C4-2B (cell line): ENCODE measurements at regions not wholly inside any gene's neighbourhood (a gene's known extent, or its start where the extent isn't known, plus 50 kb on each side); places are given as distances from the start of the nearest gene placed in this dataset.
"Not testable (repeated sequence)": the region's sequence is repeated elsewhere in the genome, so short reads cannot be mapped to it uniquely, and the experiment has no call there.

ENCODE experiments used
- ZFX ChIP-seq: fragments of 450-650 bp; IDR thresholded peaks from 2 replicates; pipeline ENCODE4 v1.6.1; 2017
- TF ChIP-seq, protein P1 (sequence below): fragments of 450-650 bp; conservative IDR thresholded peaks from 2 replicates; pipeline ENCODE4 v1.5.1; 2017; ENCODE audit warnings: mild to moderate bottlenecking

DNA sequence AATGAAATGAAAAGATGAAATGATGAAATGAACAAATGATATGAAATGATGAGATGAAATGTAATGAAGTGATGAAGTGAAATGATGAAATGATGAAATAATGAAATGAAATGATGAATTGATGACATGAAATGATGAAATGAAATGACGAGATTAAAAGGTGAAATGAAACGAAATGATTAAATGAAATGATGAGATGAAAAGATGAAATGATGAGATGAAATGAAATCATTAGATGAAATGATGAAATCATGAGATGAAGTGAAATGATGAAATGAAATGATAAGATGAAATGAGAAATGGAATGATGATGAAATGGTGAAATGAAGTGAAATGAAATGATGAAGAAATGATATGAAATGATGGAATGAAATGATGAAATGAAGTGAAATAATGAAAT lies 138.1 kb upstream of the ERV3-1 start:
- TF ChIP-seq, protein P1, sequence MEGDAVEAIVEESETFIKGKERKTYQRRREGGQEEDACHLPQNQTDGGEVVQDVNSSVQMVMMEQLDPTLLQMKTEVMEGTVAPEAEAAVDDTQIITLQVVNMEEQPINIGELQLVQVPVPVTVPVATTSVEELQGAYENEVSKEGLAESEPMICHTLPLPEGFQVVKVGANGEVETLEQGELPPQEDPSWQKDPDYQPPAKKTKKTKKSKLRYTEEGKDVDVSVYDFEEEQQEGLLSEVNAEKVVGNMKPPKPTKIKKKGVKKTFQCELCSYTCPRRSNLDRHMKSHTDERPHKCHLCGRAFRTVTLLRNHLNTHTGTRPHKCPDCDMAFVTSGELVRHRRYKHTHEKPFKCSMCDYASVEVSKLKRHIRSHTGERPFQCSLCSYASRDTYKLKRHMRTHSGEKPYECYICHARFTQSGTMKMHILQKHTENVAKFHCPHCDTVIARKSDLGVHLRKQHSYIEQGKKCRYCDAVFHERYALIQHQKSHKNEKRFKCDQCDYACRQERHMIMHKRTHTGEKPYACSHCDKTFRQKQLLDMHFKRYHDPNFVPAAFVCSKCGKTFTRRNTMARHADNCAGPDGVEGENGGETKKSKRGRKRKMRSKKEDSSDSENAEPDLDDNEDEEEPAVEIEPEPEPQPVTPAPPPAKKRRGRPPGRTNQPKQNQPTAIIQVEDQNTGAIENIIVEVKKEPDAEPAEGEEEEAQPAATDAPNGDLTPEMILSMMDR = not testable (repeated sequence)
- not testable (repeated sequence) for TF ChIP-seq ZFX
